HEK293 (cell line): ENCODE measurements at regions not wholly inside any gene's neighbourhood (a gene's known extent, or its start where the extent isn't known, plus 50 kb on each side); places are given as distances from the start of the nearest gene placed in this dataset.
"Not testable (repeated sequence)": the region's sequence is repeated elsewhere in the genome, so short reads cannot be mapped to it uniquely, and the experiment has no call there.

Source experiments
- CTCF ChIA-PET: fragments of 350-600 bp; formaldehyde crosslinking; extraction: SDS; loops from one replicate; lab custom pipeline; 2021; ENCODE audit warnings: antibody characterized with exemption; lab: Yijun Ruan, JAX
- POLR2A ChIA-PET: fragments of 300-600 bp; formaldehyde crosslinking; extraction: SDS; loops from one replicate; lab custom pipeline; 2020; ENCODE audit warnings: antibody characterized with exemption, inconsistent platforms; lab: Yijun Ruan, JAX
- H3K27ac ChIP-seq: fragments of 200-500 bp; sonication (Bioruptor generic); 2 replicates; pipeline ENCODE4 v1.5.1; 2014; ENCODE audit warnings: low read depth, low read length, control low read depth, inconsistent platforms; ENCODE audit errors: extremely low read depth
- H3K36me3 ChIP-seq, 2 experiments: fragments of 200-500 bp in 1 of 2; sonication (Bioruptor generic) in 1 of 2; 1 replicate in 1 of 2; 2 replicates in 1 of 2; pipeline ENCODE4 v1.5.1; 2014 to 2017; ENCODE audit warnings: inconsistent platforms in 2 of 2, low read length in 2 of 2; ENCODE audit not compliant: control insufficient read depth in 2 of 2, insufficient read depth in 1 of 2
- H3K4me1 ChIP-seq: fragments of 200-500 bp; sonication (Bioruptor generic); 2 replicates; pipeline ENCODE4 v1.5.1; 2014; ENCODE audit warnings: mild to moderate bottlenecking, low read length, inconsistent platforms; ENCODE audit not compliant: control insufficient read depth, insufficient read depth
- H3K4me3 ChIP-seq: 2 replicates; pipeline ENCODE4 v1.5.1; 2011; ENCODE audit warnings: low read depth, mild to moderate bottlenecking, control low read depth, low read length, moderate library complexity
- H3K9me3 ChIP-seq: fragments of 200-500 bp; sonication (Bioruptor generic); 2 replicates; pipeline ENCODE4 v1.5.1; 2014; ENCODE audit warnings: low read depth, low read length, inconsistent platforms; ENCODE audit not compliant: control insufficient read depth, insufficient read depth
- CTCF ChIP-seq: fragments of 450-650 bp; formaldehyde crosslinking; IDR thresholded peaks from 2 replicates; pipeline ENCODE4 v1.5.1; 2016; ENCODE audit warnings: missing biosample characterization, missing genetic modification characterization
- HOXC10 ChIP-seq: sonication (generic); formaldehyde crosslinking; IDR thresholded peaks from 2 replicates; pipeline ENCODE4 v1.8.1; 2023; ENCODE audit warnings: mild to moderate bottlenecking, missing genetic modification reagents
- KLF9 ChIP-seq: fragments of 450-650 bp; formaldehyde crosslinking; IDR thresholded peaks from 2 replicates; pipeline ENCODE4 v1.5.1; 2016; ENCODE audit warnings: missing biosample characterization, missing genetic modification characterization, low read depth
- PRDM1 ChIP-seq: fragments of 450-650 bp; formaldehyde crosslinking; IDR thresholded peaks from 2 replicates; pipeline ENCODE4; 2016; ENCODE audit warnings: missing biosample characterization, missing genetic modification characterization
- SP3 ChIP-seq: fragments of 450-650 bp; formaldehyde crosslinking; IDR thresholded peaks from 2 replicates; pipeline ENCODE4 v1.5.1; 2016; ENCODE audit warnings: missing biosample characterization, missing genetic modification characterization
- ZBTB1 ChIP-seq: fragments of 450-650 bp; formaldehyde crosslinking; IDR thresholded peaks from 2 replicates; pipeline ENCODE4 v1.5.1; 2016; ENCODE audit warnings: missing biosample characterization, missing genetic modification characterization
- ZBTB49 ChIP-seq: fragments of 450-650 bp; formaldehyde crosslinking; IDR thresholded peaks from 2 replicates; pipeline ENCODE4 v1.5.1; 2016; ENCODE audit warnings: missing biosample characterization, missing genetic modification characterization, low read depth
- ZFP69B ChIP-seq: fragments of 450-650 bp; formaldehyde crosslinking; IDR thresholded peaks from 2 replicates; pipeline ENCODE4 v1.5.1; 2016; ENCODE audit warnings: missing biosample characterization, missing genetic modification characterization
- ZNF16 ChIP-seq: fragments of 450-650 bp; formaldehyde crosslinking; IDR thresholded peaks from 2 replicates; pipeline ENCODE4 v1.5.1; 2016; ENCODE audit warnings: low read depth, missing biosample characterization, missing genetic modification characterization
- ZNF2 ChIP-seq: fragments of 450-650 bp; formaldehyde crosslinking; IDR thresholded peaks from 2 replicates; pipeline ENCODE4 v1.5.1; 2016; ENCODE audit warnings: missing biosample characterization, missing genetic modification characterization
- ZNF211 ChIP-seq: fragments of 450-650 bp; formaldehyde crosslinking; IDR thresholded peaks from 2 replicates; pipeline ENCODE4 v1.5.1; 2016; ENCODE audit warnings: low read depth, missing biosample characterization, missing genetic modification characterization
- ZNF23 ChIP-seq: fragments of 450-650 bp; formaldehyde crosslinking; IDR thresholded peaks from 2 replicates; pipeline ENCODE4 v1.5.1; 2016; ENCODE audit warnings: missing biosample characterization, missing genetic modification characterization, borderline replicate concordance
- ZNF26 ChIP-seq: fragments of 450-650 bp; formaldehyde crosslinking; IDR thresholded peaks from 2 replicates; pipeline ENCODE4 v1.5.1; 2016; ENCODE audit warnings: missing biosample characterization, missing genetic modification characterization
- ZNF324 ChIP-seq: fragments of 450-650 bp; formaldehyde crosslinking; IDR thresholded peaks from 2 replicates; pipeline ENCODE4 v1.5.1; 2016; ENCODE audit warnings: missing biosample characterization, missing genetic modification characterization
- ZNF404 ChIP-seq: fragments of 450-650 bp; formaldehyde crosslinking; IDR thresholded peaks from 2 replicates; pipeline ENCODE4 v1.5.1; 2017; ENCODE audit warnings: missing biosample characterization, missing genetic modification characterization
- ZNF623 ChIP-seq: fragments of 450-650 bp; formaldehyde crosslinking; IDR thresholded peaks from 2 replicates; pipeline ENCODE4 v1.5.1; 2016; ENCODE audit warnings: missing biosample characterization, missing genetic modification characterization
- ZNF660 ChIP-seq: fragments of 450-650 bp; IDR thresholded peaks from 2 replicates; pipeline ENCODE4 v1.5.1; 2018; ENCODE audit warnings: missing biosample characterization, mild to moderate bottlenecking, missing genetic modification characterization
- ZNF76 ChIP-seq: fragments of 450-650 bp; formaldehyde crosslinking; IDR thresholded peaks from 2 replicates; pipeline ENCODE4; 2016; ENCODE audit warnings: low read depth, missing biosample characterization, missing genetic modification characterization, borderline replicate concordance
- ZNF777 ChIP-seq: fragments of 450-650 bp; formaldehyde crosslinking; IDR thresholded peaks from 2 replicates; pipeline ENCODE4 v1.5.1; 2017; ENCODE audit warnings: missing biosample characterization, missing genetic modification characterization, borderline replicate concordance
- ZSCAN5A ChIP-seq: fragments of 450-650 bp; formaldehyde crosslinking; IDR thresholded peaks from 2 replicates; pipeline ENCODE4 v1.5.1; 2016; ENCODE audit warnings: missing biosample characterization, missing genetic modification characterization

GRCh38 chr2:67904966-67905365, 157.8 kb downstream of the C1D start:
- CTCF ChIA-PET = no interaction called here
- TF ChIP-seq SP3 (tag by site-specific recombination) (no peak), ZNF26 (no peak), ZNF660 (tag by site-specific recombination) (no peak), ZSCAN5A (no peak), ZNF23 (tag by site-specific recombination) (no peak), ZBTB49 (tag by site-specific recombination) (no peak), HOXC10 (CRISPR knock-in tag) (no peak), ZBTB1 (tag by site-specific recombination) (no peak), ZNF324 (tag by site-specific recombination) (no peak), ZNF777 (tag by site-specific recombination) (no peak), ZFP69B (tag by site-specific recombination) (no peak), ZNF16 (no peak), ZNF623 (tag by site-specific recombination) (no peak), ZNF211 (tag by site-specific recombination) (no peak), CTCF (tag by site-specific recombination) (no peak), ZNF76 (tag by site-specific recombination) (no peak), ZNF2 (no peak), KLF9 (tag by site-specific recombination) (no peak), ZNF404 (no peak)
- POLR2A ChIA-PET = no interaction called here
- no peak overlapping the region for H3K27ac ChIP-seq
- no peak overlapping the region for H3K4me3 ChIP-seq
- H3K36me3 ChIP-seq = no peaks in the 10 kb centered on the region
- no peaks in the 10 kb centered on the region for H3K4me1 ChIP-seq
- no peaks in the 10 kb centered on the region for H3K9me3 ChIP-seq

GRCh38 chr2:67906547-67906946, 156.3 kb downstream of the C1D start:
- H3K36me3 ChIP-seq, POLR2A ChIA-PET, CTCF ChIA-PET, H3K9me3 ChIP-seq, H3K4me1 ChIP-seq, H3K27ac ChIP-seq, H3K4me3 ChIP-seq: not testable (repeated sequence)
- TF ChIP-seq PRDM1 (tag by site-specific recombination) = peak; percentile 98
